ENCODE measurements at regions not wholly inside any gene's neighbourhood (a gene's known extent, or its start where the extent isn't known, plus 50 kb on each side); places are given as distances from the start of the nearest gene placed in this dataset.

DNA sequence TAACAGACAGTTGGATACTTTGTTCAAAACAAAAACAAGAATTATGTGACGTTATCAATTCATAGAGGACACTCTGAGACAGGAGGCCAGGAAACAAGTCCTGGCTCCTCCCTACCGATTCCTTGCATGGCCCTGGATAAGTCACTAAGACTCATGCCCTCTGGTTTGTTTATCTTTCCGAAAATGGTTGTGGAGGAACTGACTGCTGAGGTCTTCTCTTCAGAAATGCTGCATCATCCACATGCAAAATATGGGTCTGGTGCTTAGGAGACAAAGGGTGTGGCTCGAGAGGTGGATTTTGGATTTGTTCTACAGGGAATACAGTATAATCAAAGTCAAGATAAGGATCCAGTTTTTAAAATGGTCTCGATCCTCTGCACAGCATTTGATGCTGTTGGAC is 130.9 kb downstream of the RELL1 start:
- peak in 1 of 2 donors; percentile 32 for DNase-seq (ENCODE audit: low read depth in 2 of 2)

GRCh38 chr4:37549866-37550265 is 136.3 kb downstream of the RELL1 start:
- peak in 1 of 2 donors; percentile 72 for DNase-seq (ENCODE audit: low read depth in 2 of 2)

DNA sequence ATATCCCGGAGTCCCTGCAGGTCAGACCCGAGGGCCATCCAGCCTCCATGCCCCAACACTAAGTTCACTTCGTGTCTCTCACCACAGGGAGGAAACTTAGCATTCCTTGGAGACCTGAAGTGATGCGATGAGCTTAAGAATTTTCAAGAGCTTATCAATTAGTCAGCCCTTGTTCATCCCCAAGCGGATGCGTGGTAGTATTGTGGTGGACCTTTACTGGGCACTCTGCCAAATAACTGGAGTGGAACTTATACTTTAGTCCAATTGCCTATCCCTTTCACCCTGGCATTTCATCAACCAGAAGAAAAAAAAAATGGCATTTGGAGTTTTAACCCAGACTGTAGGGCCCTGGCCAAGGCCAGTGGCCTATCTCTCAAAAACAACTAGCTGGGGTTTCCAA is 137.1 kb downstream of the RELL1 start:
- peak; percentile 32 to 94 for DNase-seq (ENCODE audit: low read depth in 2 of 2)

DNA sequence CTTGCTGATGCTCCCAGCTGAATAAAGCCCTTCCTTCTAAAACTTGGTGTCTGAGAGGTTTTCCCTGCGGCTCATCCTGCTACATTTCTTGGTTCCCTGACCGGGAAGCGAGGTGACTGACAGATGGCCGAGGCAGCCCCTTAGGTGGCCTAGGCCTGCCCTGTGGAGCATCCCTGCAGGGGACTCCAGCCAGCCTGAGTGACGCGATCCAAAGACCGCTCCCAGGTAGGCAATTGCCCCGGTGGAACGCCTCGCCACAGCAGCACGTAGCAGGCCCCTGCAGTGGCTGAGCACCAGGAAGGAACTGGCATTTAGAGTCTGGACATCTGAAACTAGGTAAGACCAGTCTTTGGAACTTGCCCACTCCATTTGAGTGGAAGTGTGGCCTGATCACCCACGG is 139.6 kb downstream of the RELL1 start:
- no peak for DNase-seq (ENCODE audit: low read depth in 2 of 2)

GRCh38 chr4:37542706-37543105 is 143.5 kb downstream of the RELL1 start:
- no peak for DNase-seq (ENCODE audit: low read depth in 2 of 2)

DNA sequence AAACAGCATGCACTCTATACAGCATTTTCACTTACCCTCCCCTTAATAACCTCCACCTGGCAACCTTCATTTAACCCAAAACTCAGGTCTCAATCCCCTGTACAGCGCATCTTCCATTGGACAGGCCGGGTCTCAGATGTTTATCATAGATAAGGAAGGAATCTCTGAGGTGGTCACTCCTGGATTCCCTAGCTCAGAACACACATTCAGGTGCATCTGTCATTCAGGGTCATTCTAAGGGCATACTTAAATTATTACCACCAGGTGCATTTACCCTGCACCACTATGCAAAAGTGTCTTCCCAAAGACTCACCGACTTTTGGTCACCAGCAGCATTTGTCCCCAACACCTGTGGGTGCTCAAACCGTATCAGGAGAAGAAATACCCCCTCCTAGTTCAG is 144.2 kb downstream of the RELL1 start:
- DNase-seq (ENCODE audit: low read depth in 2 of 2), result no peak

- no peak for DNase-seq (ENCODE audit: low read depth in 2 of 2)
Measured at GRCh38 chr4:37540486-37540885, 145.7 kb downstream of the RELL1 start.

GRCh38 chr4:37538931-37539330 is 147.2 kb downstream of the RELL1 start:
- DNase-seq (ENCODE audit: low read depth in 2 of 2), result no peak

DNA sequence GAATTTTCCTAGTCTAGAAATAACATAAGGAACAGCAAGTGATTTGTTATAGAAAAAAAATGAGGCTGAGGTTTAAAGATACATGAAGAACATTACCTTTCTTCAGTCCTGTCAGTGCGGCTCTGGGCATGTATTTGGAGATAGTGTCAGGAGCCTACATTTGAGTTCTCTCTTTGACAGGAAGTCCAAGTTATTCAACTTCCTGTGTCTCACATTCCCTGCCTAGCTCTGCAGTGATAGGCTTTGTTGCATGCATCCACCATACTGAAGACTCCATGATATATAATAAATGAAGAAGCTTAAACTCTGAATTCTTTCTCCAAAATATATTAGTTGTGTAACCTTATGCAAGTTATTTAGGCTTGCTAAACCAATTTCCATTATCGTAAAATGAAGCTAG is 148.7 kb downstream of the RELL1 start:
- peak in 1 of 2 donors; percentile 20 for DNase-seq (ENCODE audit: low read depth in 2 of 2)

GRCh38 chr4:37535872-37536271 is 150.3 kb downstream of the RELL1 start:
- DNase-seq (ENCODE audit: low read depth in 2 of 2), result no peak

GRCh38 chr4:37533286-37534033 is 152.7 kb downstream of the RELL1 start:
- DNase-seq (ENCODE audit: low read depth in 2 of 2), result no peak

DNA sequence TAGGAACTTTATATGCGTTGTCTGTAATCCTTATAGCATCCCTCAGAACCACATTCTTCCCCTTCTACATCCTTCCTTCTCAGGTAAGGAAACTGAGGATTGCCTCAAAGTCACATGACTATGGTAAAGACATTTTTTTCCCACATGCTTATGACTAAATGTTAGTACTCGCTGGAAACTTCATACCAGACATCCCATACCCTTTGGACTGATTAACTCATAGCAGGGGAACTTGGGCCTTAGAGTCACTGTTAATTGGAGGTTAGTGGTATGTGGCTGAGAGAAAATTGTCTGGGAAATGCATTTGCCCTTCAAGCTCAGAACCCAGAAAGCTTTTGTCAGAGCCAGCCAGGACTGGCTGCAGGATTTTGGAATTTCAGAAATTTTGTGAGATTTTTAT is 155.0 kb downstream of the RELL1 start:
- DNase-seq (ENCODE audit: low read depth in 2 of 2), result no peak

DNA sequence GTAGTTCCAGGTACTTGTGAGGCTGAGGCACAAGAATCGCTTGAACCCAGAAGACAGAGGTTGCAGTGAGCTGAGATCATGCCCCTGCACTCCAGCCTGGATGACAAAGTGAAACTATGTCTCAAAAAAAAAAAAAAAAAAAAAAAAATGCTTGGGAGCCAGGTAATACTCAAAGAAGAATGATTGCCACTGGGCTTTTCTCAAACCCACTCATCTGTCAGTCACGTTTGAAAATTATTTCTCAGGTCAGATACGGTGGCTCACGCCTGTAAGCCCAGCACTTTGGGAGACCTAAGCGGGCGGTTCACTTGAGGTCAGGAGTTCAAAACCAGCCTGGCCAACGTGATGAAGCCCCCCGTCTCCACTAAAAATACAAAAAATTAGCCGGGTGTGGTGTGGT is 155.7 kb downstream of the RELL1 start:
- no peak for DNase-seq (ENCODE audit: low read depth in 2 of 2)

DNA sequence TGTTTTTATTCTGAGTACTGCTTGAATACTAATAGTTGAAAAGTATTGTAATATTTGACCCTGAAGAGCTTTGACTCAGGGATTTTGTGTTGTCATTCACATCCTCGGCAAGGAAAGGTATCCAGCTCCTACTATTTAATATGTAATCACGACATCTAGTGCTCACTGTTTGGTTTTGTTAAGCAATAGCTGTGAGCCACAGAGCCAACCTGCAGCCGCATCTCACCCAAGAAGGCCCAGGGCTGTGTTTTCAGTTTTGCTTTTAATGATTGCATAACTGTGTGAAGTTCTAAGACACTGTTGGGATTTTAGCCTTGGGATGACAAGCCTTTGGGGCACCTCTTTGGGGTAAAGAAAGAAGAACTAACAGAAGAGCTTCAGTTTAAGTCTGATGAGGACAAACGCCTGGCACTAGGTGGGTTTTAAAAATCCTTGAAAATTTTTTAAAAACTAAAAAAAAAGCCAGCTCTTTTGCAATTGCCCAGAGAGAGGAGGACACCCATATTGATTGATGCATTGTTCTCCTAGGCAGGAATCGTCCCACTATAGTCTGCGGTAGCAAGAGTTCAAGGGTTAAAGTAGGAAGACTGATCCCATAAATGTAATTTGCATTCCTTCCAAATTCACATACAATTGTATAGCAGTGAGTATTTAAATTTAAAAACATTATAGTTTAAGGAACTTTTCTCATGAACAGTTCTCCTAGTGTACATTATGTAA is 157.8 kb downstream of the RELL1 start:
- no peak for DNase-seq (ENCODE audit: low read depth in 2 of 2)

- no peak for DNase-seq (ENCODE audit: low read depth in 2 of 2)
Measured at GRCh38 chr4:37524267-37524666, 161.9 kb downstream of the RELL1 start.

GRCh38 chr4:37522996-37523395 is 163.2 kb downstream of the RELL1 start:
- no peak for DNase-seq (ENCODE audit: low read depth in 2 of 2)

DNA sequence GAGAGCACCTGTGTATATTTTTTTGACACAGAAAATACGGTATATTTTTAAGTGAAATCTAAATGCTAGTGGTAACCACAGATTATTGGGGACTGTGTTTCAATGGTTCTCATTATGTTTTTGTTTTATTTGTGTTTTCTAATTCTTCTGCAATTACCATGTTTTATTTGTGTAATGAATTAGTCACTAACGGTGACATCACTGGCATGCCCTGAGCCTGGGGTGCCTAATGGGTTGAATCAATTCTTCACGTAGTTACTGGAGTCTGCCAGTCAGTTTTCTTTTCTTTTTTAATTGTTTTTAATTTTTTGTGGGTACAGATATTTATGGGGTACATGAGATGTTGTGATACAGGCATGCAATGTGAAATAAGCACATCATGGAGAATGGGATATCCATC is 168.8 kb downstream of the RELL1 start:
- no peak for DNase-seq (ENCODE audit: low read depth in 2 of 2)

DNA sequence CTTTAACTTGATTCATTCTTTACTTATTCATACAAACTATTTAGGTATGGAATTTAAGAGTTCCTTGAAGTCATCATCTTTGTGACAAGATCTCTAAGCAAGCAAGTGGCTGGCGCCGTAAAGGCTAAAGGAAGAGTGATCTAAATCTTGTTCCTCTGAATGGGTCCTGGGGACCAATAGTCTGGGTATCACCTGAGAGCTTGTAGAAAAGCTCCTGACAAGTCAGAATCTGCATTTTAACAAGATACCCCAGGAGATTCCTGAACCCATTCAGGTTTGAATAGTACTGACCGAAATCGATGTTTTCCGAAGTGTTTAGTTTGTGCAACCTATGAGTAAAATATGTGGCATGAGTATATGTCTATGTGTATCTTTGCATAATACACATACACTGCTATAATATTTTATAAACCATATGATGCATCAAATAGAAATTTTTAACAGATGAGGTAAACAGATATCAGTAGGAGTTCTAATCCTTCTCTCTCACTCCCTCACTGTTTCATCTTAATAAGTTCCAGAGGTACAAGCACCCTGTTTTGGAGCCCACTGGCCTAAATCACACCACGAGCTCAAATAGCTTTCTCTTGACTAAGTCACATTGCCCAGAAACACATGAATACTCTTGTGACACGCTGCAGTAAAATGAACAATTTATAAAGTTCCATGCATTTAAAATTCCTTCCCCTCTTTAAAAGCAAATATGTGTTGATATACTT is 170.0 kb downstream of the RELL1 start:
- no peak for DNase-seq (ENCODE audit: low read depth in 2 of 2)

DNA sequence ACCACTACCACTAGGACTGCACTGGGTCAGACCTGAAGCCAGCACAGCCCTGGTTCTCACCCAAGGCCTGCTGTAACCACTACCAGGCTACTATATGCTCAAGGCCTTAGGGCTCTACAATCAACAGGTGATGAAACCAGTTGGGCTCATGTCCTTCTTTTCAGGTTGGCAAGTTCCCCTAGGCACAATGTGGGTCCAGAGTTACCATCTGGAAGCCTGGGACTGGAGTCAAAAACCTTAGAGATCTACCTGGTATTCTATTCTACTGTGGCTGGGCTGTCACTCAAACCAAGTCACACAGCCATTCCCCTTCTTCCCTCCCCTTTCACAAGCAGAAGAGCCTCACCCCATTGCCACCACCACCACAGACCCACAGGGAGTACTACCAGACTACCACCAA is 175.6 kb downstream of the RELL1 start:
- no peak for DNase-seq (ENCODE audit: low read depth in 2 of 2)

GRCh38 chr4:37503261-37503660 is 182.9 kb downstream of the RELL1 start:
- no peak for DNase-seq (ENCODE audit: low read depth in 2 of 2)

DNA sequence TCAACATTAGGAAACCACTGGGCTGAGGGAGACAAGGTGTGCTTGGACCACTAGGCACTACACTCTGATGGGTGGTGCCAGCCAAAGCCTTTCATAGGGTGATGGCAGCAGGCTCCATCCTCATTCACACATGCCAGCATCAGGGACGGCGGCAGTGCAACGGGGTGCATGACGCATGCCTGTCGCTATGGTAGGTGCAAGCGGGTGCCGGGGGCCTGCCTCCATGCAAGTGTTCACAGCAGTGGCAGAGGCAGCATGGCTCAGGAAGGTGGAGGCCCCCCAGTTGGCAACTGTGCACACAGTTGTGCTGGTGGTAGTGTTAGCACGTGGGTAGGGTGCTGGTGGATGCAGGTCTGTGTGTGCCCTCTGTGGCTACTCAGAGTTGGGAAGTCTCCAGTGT is 184.1 kb downstream of the RELL1 start:
- DNase-seq (ENCODE audit: low read depth in 2 of 2), result no peak
